ENCODE measurements at regions not wholly inside any gene's neighbourhood (a gene's known extent, or its start where the extent isn't known, plus 50 kb on each side); places are given as distances from the start of the nearest gene placed in this dataset.

GRCh38 chr5:2201832-2202231, 319.1 kb upstream of the IRX4 start:
- no peak for TF ChIP-seq CTCF (IDR thresholded peaks at IDR 0.05; ENCODE audit: extremely low read depth, insufficient read depth, missing control alignments)
- in situ Hi-C loops (cut with MboI; ENCODE audit: low pct_unique_long_range_greater_than_20kb, low sequenced_read_pairs, unreplicated experiment), result no loop called here
- DNase-seq (ENCODE audit: low spot score), result no peak

GRCh38 chr5:2201421-2201820, 318.7 kb upstream of the IRX4 start:
- TF ChIP-seq CTCF (IDR thresholded peaks at IDR 0.05; ENCODE audit: extremely low read depth, insufficient read depth, missing control alignments), result no peak
- DNase-seq (ENCODE audit: low spot score), result no peak
- in situ Hi-C loops (cut with MboI; ENCODE audit: low pct_unique_long_range_greater_than_20kb, low sequenced_read_pairs, unreplicated experiment), result no loop called here

GRCh38 chr5:2201011-2201410, 318.3 kb upstream of the IRX4 start:
- in situ Hi-C loops (cut with MboI; ENCODE audit: low pct_unique_long_range_greater_than_20kb, low sequenced_read_pairs, unreplicated experiment), result no loop called here
- TF ChIP-seq CTCF (IDR thresholded peaks at IDR 0.05; ENCODE audit: extremely low read depth, insufficient read depth, missing control alignments), result no peak
- DNase-seq (ENCODE audit: low spot score), result no peak

- no peak for DNase-seq (ENCODE audit: low spot score)
- TF ChIP-seq CTCF (IDR thresholded peaks at IDR 0.05; ENCODE audit: extremely low read depth, insufficient read depth, missing control alignments), result no peak
- in situ Hi-C loops (cut with MboI; ENCODE audit: low pct_unique_long_range_greater_than_20kb, low sequenced_read_pairs, unreplicated experiment), result no loop called here
Observed at GRCh38 chr5:2200261-2200950, 317.7 kb upstream of the IRX4 start.

- no peak for DNase-seq (ENCODE audit: low spot score)
- TF ChIP-seq CTCF (IDR thresholded peaks at IDR 0.05; ENCODE audit: extremely low read depth, insufficient read depth, missing control alignments), result no peak
- in situ Hi-C loops (cut with MboI; ENCODE audit: low pct_unique_long_range_greater_than_20kb, low sequenced_read_pairs, unreplicated experiment), result no loop called here
Observed at GRCh38 chr5:2199697-2200096, 317.0 kb upstream of the IRX4 start.

GRCh38 chr5:2196989-2197619, 314.4 kb upstream of the IRX4 start:
- DNase-seq (ENCODE audit: low spot score), result no peak
- in situ Hi-C loops (cut with MboI; ENCODE audit: low pct_unique_long_range_greater_than_20kb, low sequenced_read_pairs, unreplicated experiment), result no loop called here
- TF ChIP-seq CTCF (IDR thresholded peaks at IDR 0.05; ENCODE audit: extremely low read depth, insufficient read depth, missing control alignments), result no peak

All from GM13977 (cell line).